ENCODE measurements at regions not wholly inside any gene's neighbourhood (a gene's known extent, or its start where the extent isn't known, plus 50 kb on each side); places are given as distances from the start of the nearest gene placed in this dataset.

GRCh38 chr9:30744871-30745270 is 1639.6 kb upstream of the ACO1 start:
- intact Hi-C loops (cut with DNase I) = no loop called here
- no peaks in the 10 kb centered on the region for H3K4me1 ChIP-seq
- no peak for ATAC-seq
- H3K9me3 ChIP-seq = no peaks in the 10 kb centered on the region
- H3K4me3 ChIP-seq = no peak overlapping the region
- H3K36me3 ChIP-seq = no peaks in the 10 kb centered on the region
- DNase-seq = no peak
- H3K27ac ChIP-seq = no peak overlapping the region
- H3K27me3 ChIP-seq (ENCODE audit: low read depth) = no peaks in the 10 kb centered on the region
- TF ChIP-seq CTCF (IDR thresholded peaks at IDR 0.05) = no peak

- intact Hi-C loops (cut with DNase I) = no loop called here
- Histone ChIP-seq H3K36me3 (no peaks in the 10 kb centered on the region), H3K4me1 (no peaks in the 10 kb centered on the region), H3K4me3 (no peak overlapping the region), H3K27me3 (ENCODE audit: low read depth) (no peaks in the 10 kb centered on the region), H3K27ac (no peak overlapping the region), H3K9me3 (no peaks in the 10 kb centered on the region)
- TF ChIP-seq CTCF (IDR thresholded peaks at IDR 0.05) = no peak
- no peak for DNase-seq
- ATAC-seq = no peak
Observed at GRCh38 chr9:30746589-30746988, 1637.9 kb upstream of the ACO1 start.

- Histone ChIP-seq H3K9me3 (no peaks in the 10 kb centered on the region), H3K36me3 (no peaks in the 10 kb centered on the region), H3K27me3 (ENCODE audit: low read depth) (no peaks in the 10 kb centered on the region), H3K4me3 (no peak overlapping the region), H3K27ac (no peak overlapping the region), H3K4me1 (no peaks in the 10 kb centered on the region)
- peak; percentile 31 to 39 for ATAC-seq
- no peak for TF ChIP-seq CTCF (IDR thresholded peaks at IDR 0.05)
- intact Hi-C loops (cut with DNase I) = no loop called here
- DNase-seq = no peak
Observed at GRCh38 chr9:30757723-30758122, 1626.7 kb upstream of the ACO1 start.

DNA sequence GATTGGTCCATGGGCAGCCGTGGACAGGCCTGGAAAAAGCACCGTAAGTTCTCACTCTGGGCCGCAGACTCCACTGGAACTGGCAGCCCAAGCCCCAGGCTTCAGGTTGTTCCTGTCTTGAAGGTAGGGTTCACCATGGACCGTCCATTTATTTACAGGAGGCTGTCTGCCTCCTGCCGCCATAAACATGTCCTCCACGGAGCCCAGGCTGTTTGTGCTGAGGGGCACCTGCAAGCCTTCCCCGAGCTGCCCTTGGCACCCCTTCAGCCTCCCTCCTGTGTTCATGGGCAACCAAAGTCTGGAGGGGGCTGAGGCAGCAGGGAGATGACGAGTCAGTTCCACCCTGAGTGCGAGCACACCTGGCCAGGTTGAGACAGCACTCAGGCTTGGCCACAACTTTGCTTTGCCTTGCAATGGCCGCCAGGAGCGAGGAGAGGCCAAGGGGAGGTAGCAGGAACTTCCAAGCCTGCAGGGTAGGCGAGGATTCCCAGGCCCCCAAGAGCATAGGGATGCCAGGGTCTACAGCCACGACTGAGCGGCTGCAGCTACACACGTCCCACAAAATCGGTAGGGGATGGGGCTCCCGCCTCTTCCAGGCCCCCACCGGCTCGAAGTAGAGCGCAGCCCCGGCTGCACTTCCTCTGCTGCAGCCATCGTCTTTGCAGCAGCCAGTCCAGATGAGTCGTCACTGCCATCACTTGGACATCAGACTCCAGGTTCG is 1625.6 kb upstream of the ACO1 start:
- ATAC-seq (peak in 1 of 2 donors; percentile 32), DNase-seq (peak; percentile 20)
- Histone ChIP-seq H3K36me3 (no peaks in the 10 kb centered on the region), H3K4me1 (no peaks in the 10 kb centered on the region), H3K27ac (no peak overlapping the region), H3K27me3 (ENCODE audit: low read depth) (no peaks in the 10 kb centered on the region), H3K4me3 (no peak overlapping the region), H3K9me3 (no peaks in the 10 kb centered on the region)
- no peak for TF ChIP-seq CTCF (IDR thresholded peaks at IDR 0.05)
- intact Hi-C loops (cut with DNase I) = no loop called here

DNA sequence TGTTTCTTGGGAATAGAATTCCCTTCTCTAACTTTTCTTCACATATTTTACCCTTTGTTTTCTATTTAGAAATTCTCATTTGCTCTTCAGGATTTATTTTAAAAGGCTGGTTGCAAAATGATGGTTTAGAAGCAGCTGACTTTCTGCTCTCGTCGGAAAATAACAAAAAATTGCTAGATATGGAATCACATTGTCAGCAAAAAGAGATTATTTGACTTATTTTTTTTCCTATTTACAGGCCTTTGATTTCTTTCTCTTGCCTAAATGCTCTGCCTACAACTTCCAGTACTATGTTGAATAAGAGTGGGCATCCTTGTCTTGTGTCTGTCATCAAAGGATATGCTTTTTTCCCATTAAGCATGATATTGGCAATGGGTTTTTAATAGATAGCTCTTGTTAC is 1619.1 kb upstream of the ACO1 start:
- intact Hi-C loops (cut with DNase I) = no loop called here
- Histone ChIP-seq H3K9me3 (no peaks in the 10 kb centered on the region), H3K36me3 (no peaks in the 10 kb centered on the region), H3K4me3 (no peak overlapping the region), H3K4me1 (no peaks in the 10 kb centered on the region), H3K27ac (no peak overlapping the region), H3K27me3 (ENCODE audit: low read depth) (no peaks in the 10 kb centered on the region)
- DNase-seq (no peak), ATAC-seq (no peak)
- no peak for TF ChIP-seq CTCF (IDR thresholded peaks at IDR 0.05)
